ENCODE measurements at regions not wholly inside any gene's neighbourhood (a gene's known extent, or its start where the extent isn't known, plus 50 kb on each side); places are given as distances from the start of the nearest gene placed in this dataset.

GRCh38 chr3:197354568-197355001 is 56.2 kb upstream of the DLG1 start:
- H3K4me1 Mint-ChIP-seq: no peaks in the 10 kb centered on the region
- peaks cover 3% of the 10 kb centered on the region for H3K36me3 Mint-ChIP-seq
- H3K27ac Mint-ChIP-seq: no peak overlapping the region
- H3K4me3 Mint-ChIP-seq: no peak overlapping the region
- peaks cover 3% of the 10 kb centered on the region for H3K9me3 Mint-ChIP-seq
- H3K27me3 Mint-ChIP-seq: peaks cover 1% of the 10 kb centered on the region

- no peak overlapping the region for H3K27ac Mint-ChIP-seq
- peaks cover 1% of the 10 kb centered on the region for H3K27me3 Mint-ChIP-seq
- H3K4me1 Mint-ChIP-seq: no peaks in the 10 kb centered on the region
- H3K9me3 Mint-ChIP-seq: no peaks in the 10 kb centered on the region
- H3K36me3 Mint-ChIP-seq: no peaks in the 10 kb centered on the region
- no peak overlapping the region for H3K4me3 Mint-ChIP-seq
Observed at GRCh38 chr3:197353867-197354567, 55.6 kb upstream of the DLG1 start.

- no peaks in the 10 kb centered on the region for H3K36me3 Mint-ChIP-seq
- H3K27ac Mint-ChIP-seq: no peak overlapping the region
- H3K9me3 Mint-ChIP-seq: no peaks in the 10 kb centered on the region
Observed at GRCh38 chr3:197353001-197353866, 54.8 kb upstream of the DLG1 start.

GRCh38 chr3:197352382-197352781 is 54.0 kb upstream of the DLG1 start:
- peaks cover 1% of the 10 kb centered on the region for H3K27me3 Mint-ChIP-seq
- no peaks in the 10 kb centered on the region for H3K9me3 Mint-ChIP-seq
- no peaks in the 10 kb centered on the region for H3K4me1 Mint-ChIP-seq
- H3K4me3 Mint-ChIP-seq: no peak overlapping the region
- H3K27ac Mint-ChIP-seq: no peak overlapping the region
- H3K36me3 Mint-ChIP-seq: no peaks in the 10 kb centered on the region

More at GRCh38 chr3:197353001-197353866, 54.8 kb upstream of the DLG1 start:
- Mint-ChIP-seq H3K27me3 (peaks cover 1% of the 10 kb centered on the region), H3K4me1 (no peaks in the 10 kb centered on the region), H3K4me3 (no peak overlapping the region)

- Mint-ChIP-seq H3K9me3 (no peaks in the 10 kb centered on the region), H3K27me3 (peaks cover 1% of the 10 kb centered on the region), H3K36me3 (no peaks in the 10 kb centered on the region), H3K4me1 (no peaks in the 10 kb centered on the region), H3K27ac (no peak overlapping the region), H3K4me3 (no peak overlapping the region)
Observed at GRCh38 chr3:197350446-197350845, 52.0 kb upstream of the DLG1 start.

GRCh38 chr3:197349368-197349767 is 51.0 kb upstream of the DLG1 start:
- Mint-ChIP-seq H3K9me3 (no peaks in the 10 kb centered on the region), H3K4me1 (no peaks in the 10 kb centered on the region), H3K27ac (no peak overlapping the region), H3K27me3 (peaks cover 1% of the 10 kb centered on the region), H3K36me3 (no peaks in the 10 kb centered on the region), H3K4me3 (no peak overlapping the region)
